DMS79 (cell line): ENCODE measurements at regions not wholly inside any gene's neighbourhood (a gene's known extent, or its start where the extent isn't known, plus 50 kb on each side); places are given as distances from the start of the nearest gene placed in this dataset.

ENCODE experiments used
- DNase-seq: peaks from one replicate; lab custom pipeline; 2025; lab: John Stamatoyannopoulos, UW

- DNase-seq: no peak
Measured at GRCh38 chr2:138105358-138105757, 141.1 kb downstream of the HNMT start.

DNA sequence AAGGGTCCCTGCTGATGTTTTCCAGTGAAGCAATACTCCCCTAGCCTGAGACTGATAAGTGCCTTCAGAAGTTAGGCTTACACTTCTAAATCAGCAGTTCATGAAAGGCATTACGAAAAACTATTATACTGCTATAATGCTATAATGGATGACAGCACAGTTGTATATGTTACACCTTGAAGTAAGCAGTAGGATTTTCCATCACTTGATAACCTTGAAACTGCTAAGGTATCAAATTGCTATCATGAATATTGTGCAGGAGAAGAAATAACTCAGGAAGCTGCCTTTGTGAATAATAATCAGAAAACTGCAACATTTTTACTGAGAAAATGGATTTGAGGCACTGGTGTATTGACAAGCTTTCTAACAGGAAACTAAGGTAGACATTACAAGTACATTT, 142.3 kb downstream of the HNMT start:
- DNase-seq: no peak

DNA sequence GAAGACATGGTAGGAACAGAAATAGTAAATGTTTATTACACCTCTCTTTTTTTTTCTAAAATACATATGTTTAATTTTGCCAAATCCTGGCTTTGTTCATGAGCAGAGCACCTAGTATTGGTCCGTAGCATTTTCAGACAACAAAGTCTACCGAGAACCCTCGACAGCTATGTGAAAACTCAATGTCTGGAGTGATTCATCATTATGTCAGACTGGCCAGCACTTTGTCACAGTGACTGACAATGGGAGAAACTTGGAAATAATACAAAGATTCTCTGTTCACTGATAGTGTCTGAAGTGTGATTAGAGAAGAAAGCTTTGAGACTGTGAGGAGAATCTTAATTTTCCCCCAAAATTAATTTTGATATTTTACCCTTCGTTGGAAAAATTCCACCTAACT, 143.0 kb downstream of the HNMT start:
- DNase-seq: no peak

DNA sequence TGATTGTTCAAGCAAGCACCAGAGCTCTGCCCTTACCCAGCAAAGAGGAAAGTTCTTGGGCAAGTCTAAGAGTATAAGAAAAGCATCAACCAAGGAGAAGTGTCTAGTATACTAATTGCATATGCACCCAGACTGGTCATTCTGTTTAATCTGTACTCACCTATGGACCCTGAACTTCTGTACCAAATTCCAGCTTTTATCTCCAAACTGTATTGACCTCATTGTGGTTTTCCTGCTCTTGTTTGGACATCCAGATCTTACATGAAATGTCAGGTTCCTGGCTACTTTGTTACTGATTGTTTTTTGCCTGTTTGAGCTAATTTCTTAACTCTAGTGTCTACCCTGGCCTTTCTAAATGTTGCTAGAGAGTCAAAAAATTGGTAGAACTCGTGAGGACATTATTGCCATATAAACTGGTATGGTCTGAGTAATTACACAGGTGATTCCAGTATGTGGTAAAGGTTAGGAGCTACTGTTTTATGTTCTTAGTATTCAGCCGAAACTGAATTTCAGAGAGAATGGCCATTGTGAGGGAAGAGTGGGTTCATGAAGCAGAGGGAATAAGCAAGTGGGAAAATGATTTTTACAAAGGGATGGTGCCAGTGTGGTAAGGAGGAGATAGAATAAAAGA, 146.3 kb downstream of the HNMT start:
- no peak for DNase-seq

- no peak for DNase-seq
Measured at GRCh38 chr2:138112536-138112935, 148.3 kb downstream of the HNMT start.

- DNase-seq: no peak
Measured at GRCh38 chr2:138113871-138114525, 149.7 kb downstream of the HNMT start.

- DNase-seq: no peak
Measured at GRCh38 chr2:138115666-138116065, 151.4 kb downstream of the HNMT start.

DNA sequence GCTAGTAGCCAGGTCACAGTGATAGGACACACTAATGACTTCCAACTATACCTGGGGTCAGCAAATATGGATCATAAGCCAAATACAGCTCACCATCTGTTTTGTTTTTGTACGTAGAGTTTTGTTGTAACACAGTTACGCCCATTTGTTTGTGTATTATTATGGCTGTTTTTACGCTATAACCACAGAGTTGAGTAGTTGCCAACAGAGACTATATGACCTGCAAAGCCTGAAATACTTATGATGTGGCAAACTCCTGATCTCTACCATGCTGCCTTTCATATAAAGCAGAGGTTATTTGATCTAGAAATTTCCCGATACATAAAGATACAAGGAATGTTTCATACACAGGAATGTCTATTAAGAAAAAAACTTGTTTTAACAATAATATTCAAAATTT, 152.2 kb downstream of the HNMT start:
- no peak for DNase-seq

DNA sequence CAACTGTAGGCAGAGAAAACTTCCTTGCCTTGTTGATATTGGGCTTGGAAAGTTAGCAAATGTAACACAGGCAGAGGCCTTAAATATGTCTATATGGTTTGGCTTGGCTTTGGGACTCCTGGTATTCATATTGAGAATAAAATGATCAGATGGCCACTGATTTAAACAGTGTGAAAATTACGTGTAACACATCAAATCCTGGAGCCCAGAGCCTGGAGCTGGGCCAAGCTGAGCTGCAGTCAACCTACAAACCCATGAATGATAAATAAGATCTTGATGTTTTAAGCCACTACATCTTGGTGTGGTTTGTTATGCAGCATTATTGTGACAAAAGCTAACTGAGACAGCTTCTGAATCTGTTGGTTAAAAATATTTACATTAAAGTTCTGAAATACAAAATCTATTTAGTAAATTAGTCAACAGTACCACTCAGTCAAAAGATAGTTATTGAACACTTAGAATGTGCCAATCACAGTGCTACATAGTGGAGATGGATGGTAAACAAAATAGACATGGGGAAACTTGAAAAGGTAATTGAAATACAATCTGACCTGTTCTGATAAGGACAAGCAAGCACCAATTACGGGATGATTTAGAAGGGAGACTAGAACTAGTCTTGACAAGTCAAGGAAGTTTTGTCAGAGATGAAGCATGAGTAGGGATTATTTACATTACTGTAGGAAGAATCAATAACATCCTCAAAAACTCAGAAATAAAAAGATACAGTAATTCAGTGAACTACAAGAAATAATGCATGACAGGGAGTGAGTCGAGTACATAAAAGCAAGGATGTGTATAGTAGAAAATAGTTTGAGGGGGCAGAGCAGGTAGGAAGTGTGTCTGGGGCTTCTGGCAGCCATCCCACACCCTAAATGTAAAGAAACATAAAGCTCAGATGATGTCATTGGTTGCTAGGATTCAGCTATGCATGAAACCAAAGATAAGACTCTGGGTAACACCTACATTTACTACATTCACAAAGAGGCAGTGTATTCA, 157.7 kb downstream of the HNMT start:
- no peak for DNase-seq

DNA sequence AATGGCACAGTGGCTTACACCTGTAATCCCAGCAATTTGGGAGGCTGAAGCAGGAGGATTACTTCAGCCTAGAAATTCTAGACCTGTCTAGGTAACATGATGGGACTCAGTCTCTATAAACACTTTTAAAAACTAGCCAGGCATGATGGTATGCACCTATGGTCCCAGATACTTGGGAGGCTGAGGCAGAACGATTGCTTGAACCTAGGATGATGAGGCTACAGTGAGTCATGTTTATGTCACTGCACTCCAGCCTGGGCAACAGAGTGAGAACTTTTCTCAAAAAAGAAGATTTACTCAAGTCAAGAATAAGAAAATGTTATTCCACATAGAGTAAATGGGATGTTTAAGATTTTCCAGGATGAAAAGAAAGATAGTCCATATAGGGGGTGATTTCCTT, 158.6 kb downstream of the HNMT start:
- DNase-seq: no peak

GRCh38 chr2:138123741-138124140, 159.5 kb downstream of the HNMT start:
- no peak for DNase-seq

GRCh38 chr2:138124521-138124920, 160.2 kb downstream of the HNMT start:
- DNase-seq: no peak

GRCh38 chr2:138125306-138126288, 161.3 kb downstream of the HNMT start:
- DNase-seq: peak; percentile 82

- no peak for DNase-seq
Measured at GRCh38 chr2:138132108-138132507, 167.8 kb downstream of the HNMT start.

GRCh38 chr2:138137949-138138348, 173.7 kb downstream of the HNMT start:
- no peak for DNase-seq

- no peak for DNase-seq
Measured at GRCh38 chr2:138147796-138148195, 183.5 kb downstream of the HNMT start.

- DNase-seq: no peak
Measured at GRCh38 chr2:138155304-138155703, 191.0 kb downstream of the HNMT start.

DNA sequence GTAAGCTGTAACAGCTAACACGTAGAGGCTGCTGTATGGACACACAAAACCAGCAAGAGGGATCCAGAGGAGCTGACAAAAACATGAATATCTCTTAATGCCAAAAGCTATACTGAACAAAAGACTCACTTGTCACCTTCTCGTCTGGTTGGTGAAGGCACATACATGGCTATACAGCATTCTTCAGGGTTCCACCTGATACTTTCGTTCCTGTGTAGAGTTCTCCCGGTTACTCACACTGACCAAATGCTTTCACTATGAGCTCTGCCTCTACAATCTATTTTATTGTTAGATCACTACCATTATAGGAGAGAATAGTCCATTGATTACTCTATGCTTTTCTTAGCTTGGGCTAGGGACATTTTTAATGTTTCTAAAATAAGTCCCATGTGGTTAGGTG, 193.1 kb downstream of the HNMT start:
- no peak for DNase-seq

- no peak for DNase-seq
Measured at GRCh38 chr2:138170485-138170884, 206.2 kb downstream of the HNMT start.

DNA sequence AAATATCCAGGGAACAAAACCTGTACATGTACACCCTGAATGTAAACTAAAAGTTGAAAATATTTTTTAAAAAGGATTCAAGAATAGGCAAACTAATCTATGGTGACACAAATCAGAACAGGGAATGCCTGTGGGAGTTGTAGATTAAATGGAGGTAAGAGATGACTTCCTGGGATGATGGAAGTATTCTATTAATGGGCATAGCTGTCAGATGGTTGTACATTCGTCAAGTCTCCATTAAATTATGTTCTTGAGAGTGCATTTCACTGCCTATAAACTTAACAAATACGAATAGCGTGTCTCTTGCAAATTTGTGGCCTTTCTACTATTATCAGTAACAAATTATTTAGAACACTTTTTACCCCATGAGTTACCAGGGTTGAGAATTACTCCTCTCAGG, 207.0 kb downstream of the HNMT start:
- DNase-seq: no peak

- DNase-seq: no peak
Measured at GRCh38 chr2:138175066-138175465, 210.8 kb downstream of the HNMT start.
